ENCODE measurements at regions not wholly inside any gene's neighbourhood (a gene's known extent, or its start where the extent isn't known, plus 50 kb on each side); places are given as distances from the start of the nearest gene placed in this dataset.

DNA sequence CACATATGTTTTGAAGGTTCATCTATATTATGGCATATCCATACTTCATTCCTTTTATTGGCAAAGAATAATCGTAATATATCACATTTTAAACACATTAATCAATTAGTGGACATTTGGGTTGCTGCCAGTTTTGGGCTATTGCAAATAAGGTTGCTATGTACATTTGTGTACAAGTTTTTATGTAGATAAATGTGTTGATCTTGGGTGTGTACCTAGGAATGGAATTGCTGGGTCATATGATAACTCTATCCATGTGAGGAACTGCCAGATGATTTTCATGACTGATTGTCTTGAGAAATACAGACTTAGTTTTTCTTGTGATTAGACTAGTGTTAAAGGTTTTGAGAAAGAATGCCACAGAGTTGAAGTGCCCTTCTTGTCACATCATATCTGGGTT is 99.2 kb upstream of the RAB40AL start:
- H3K4me3 ChIP-seq (replicated peaks; ENCODE audit: low read depth, low read length) = no peak overlapping the region
- TF ChIP-seq, protein P1, sequence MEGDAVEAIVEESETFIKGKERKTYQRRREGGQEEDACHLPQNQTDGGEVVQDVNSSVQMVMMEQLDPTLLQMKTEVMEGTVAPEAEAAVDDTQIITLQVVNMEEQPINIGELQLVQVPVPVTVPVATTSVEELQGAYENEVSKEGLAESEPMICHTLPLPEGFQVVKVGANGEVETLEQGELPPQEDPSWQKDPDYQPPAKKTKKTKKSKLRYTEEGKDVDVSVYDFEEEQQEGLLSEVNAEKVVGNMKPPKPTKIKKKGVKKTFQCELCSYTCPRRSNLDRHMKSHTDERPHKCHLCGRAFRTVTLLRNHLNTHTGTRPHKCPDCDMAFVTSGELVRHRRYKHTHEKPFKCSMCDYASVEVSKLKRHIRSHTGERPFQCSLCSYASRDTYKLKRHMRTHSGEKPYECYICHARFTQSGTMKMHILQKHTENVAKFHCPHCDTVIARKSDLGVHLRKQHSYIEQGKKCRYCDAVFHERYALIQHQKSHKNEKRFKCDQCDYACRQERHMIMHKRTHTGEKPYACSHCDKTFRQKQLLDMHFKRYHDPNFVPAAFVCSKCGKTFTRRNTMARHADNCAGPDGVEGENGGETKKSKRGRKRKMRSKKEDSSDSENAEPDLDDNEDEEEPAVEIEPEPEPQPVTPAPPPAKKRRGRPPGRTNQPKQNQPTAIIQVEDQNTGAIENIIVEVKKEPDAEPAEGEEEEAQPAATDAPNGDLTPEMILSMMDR (IDR thresholded peaks at IDR 0.05; ENCODE audit: low read depth, low read length, missing control alignments) = no peak
- no peak for DNase-seq (ENCODE audit: extremely low read depth, low read depth)

- TF ChIP-seq, protein P1 (IDR thresholded peaks at IDR 0.05; ENCODE audit: low read depth, low read length, missing control alignments) = peak; percentile 22
Observed at GRCh38 chrX:102840871-102841705, 96.0 kb upstream of the RAB40AL start.

GRCh38 chrX:102841706-102842003 is 95.4 kb upstream of the RAB40AL start:
- DNase-seq (ENCODE audit: extremely low read depth, low read depth) = no peak
- TF ChIP-seq, protein P1 (IDR thresholded peaks at IDR 0.05; ENCODE audit: low read depth, low read length, missing control alignments) = no peak
- no peak overlapping the region for H3K4me3 ChIP-seq (replicated peaks; ENCODE audit: low read depth, low read length)

More at GRCh38 chrX:102840871-102841705, 96.0 kb upstream of the RAB40AL start:
- DNase-seq (ENCODE audit: extremely low read depth, low read depth) = no peak
- no peak overlapping the region for H3K4me3 ChIP-seq (replicated peaks; ENCODE audit: low read depth, low read length)

- no peak overlapping the region for H3K4me3 ChIP-seq (replicated peaks; ENCODE audit: low read depth, low read length)
- no peak for DNase-seq (ENCODE audit: extremely low read depth, low read depth)
- TF ChIP-seq, protein P1 (IDR thresholded peaks at IDR 0.05; ENCODE audit: low read depth, low read length, missing control alignments) = no peak
Observed at GRCh38 chrX:102845020-102845419, 92.1 kb upstream of the RAB40AL start.

- no peak overlapping the region for H3K4me3 ChIP-seq (replicated peaks; ENCODE audit: low read depth, low read length)
- TF ChIP-seq, protein P1 (IDR thresholded peaks at IDR 0.05; ENCODE audit: low read depth, low read length, missing control alignments) = no peak
- DNase-seq (ENCODE audit: extremely low read depth, low read depth) = no peak
Observed at GRCh38 chrX:102846544-102847236, 90.4 kb upstream of the RAB40AL start.

DNA sequence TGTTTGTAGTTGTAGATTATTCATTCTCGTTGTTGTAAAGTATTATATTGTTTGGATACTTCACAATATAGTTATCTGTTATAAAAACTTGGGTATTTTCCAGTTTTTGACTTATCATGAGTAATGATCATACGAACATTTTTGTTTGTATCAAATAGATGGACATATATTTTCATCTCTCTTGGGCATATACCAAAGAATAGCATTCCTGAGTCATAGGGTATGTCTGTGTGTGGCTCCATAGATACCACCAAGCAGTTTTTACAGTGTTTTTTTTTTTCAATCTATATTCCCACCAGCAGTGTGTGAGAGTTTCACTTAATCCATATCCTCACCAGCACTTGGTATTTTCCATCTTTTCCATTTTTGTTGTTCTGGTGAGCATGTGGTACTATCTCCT is 89.7 kb upstream of the RAB40AL start:
- no peak overlapping the region for H3K4me3 ChIP-seq (replicated peaks; ENCODE audit: low read depth, low read length)
- DNase-seq (ENCODE audit: extremely low read depth, low read depth) = no peak
- TF ChIP-seq, protein P1 (IDR thresholded peaks at IDR 0.05; ENCODE audit: low read depth, low read length, missing control alignments) = no peak
